ENCODE measurements at regions not wholly inside any gene's neighbourhood (a gene's known extent, or its start where the extent isn't known, plus 50 kb on each side); places are given as distances from the start of the nearest gene placed in this dataset.
"Not testable (repeated sequence)": the region's sequence is repeated elsewhere in the genome, so short reads cannot be mapped to it uniquely, and the experiment has no call there.

DNA sequence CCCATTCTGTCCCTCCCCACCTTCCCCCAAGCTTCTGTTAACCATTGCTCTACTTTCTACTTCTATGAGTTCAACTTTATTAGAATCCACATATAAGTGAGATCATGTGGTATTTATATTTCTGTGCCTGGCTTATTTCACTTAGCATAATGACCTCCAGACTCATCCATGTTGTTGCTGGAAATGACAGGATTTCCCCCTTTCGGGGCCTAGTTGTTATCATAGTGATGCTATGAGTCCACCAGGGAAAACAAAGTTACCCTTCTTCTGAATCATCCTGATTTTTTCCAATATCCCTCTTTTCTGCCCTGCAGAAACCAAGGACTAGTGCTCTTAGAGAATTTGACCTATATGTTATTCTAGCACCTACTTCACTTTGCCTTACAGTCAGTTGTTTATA lies 53.2 kb upstream of the TERB2 start:
- TF ChIP-seq, protein P1, sequence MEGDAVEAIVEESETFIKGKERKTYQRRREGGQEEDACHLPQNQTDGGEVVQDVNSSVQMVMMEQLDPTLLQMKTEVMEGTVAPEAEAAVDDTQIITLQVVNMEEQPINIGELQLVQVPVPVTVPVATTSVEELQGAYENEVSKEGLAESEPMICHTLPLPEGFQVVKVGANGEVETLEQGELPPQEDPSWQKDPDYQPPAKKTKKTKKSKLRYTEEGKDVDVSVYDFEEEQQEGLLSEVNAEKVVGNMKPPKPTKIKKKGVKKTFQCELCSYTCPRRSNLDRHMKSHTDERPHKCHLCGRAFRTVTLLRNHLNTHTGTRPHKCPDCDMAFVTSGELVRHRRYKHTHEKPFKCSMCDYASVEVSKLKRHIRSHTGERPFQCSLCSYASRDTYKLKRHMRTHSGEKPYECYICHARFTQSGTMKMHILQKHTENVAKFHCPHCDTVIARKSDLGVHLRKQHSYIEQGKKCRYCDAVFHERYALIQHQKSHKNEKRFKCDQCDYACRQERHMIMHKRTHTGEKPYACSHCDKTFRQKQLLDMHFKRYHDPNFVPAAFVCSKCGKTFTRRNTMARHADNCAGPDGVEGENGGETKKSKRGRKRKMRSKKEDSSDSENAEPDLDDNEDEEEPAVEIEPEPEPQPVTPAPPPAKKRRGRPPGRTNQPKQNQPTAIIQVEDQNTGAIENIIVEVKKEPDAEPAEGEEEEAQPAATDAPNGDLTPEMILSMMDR (IDR thresholded peaks at IDR 0.05; ENCODE audit: low read depth, low read length), result not testable (repeated sequence)
- not testable (repeated sequence) for TF ChIP-seq EZH2phosphoT487 (IDR thresholded peaks at IDR 0.05; ENCODE audit: low read depth)
